AG20443 (cell line): ENCODE measurements at regions not wholly inside any gene's neighbourhood (a gene's known extent, or its start where the extent isn't known, plus 50 kb on each side); places are given as distances from the start of the nearest gene placed in this dataset.

Experiments
- DNase-seq: peaks from one replicate; pipeline ENCODE4 v3.0.0; 2012; ENCODE audit warnings: low spot score, mixed read lengths

GRCh38 chr17:71976011-71976649 is 144.7 kb upstream of the SOX9 start:
- peak; percentile 96 for DNase-seq

- DNase-seq, result no peak
Observed at GRCh38 chr17:71978435-71978834, 142.4 kb upstream of the SOX9 start.

GRCh38 chr17:71980171-71980570 is 140.6 kb upstream of the SOX9 start:
- no peak for DNase-seq

GRCh38 chr17:71983828-71984227 is 137.0 kb upstream of the SOX9 start:
- no peak for DNase-seq

GRCh38 chr17:71985111-71986039 is 135.4 kb upstream of the SOX9 start:
- DNase-seq, result no peak

- no peak for DNase-seq
Observed at GRCh38 chr17:71986886-71987285, 133.9 kb upstream of the SOX9 start.

GRCh38 chr17:71987634-71988033 is 133.2 kb upstream of the SOX9 start:
- peak; percentile 41 for DNase-seq

- no peak for DNase-seq
Observed at GRCh38 chr17:71989117-71989516, 131.7 kb upstream of the SOX9 start.

GRCh38 chr17:71993363-71993762 is 127.5 kb upstream of the SOX9 start:
- no peak for DNase-seq

GRCh38 chr17:71995590-71995989 is 125.2 kb upstream of the SOX9 start:
- no peak for DNase-seq

GRCh38 chr17:72004011-72004427 is 116.8 kb upstream of the SOX9 start:
- DNase-seq, result peak; percentile 19

GRCh38 chr17:72004611-72005331 is 116.0 kb upstream of the SOX9 start:
- peak; percentile 27 for DNase-seq

GRCh38 chr17:72005332-72006163 is 115.3 kb upstream of the SOX9 start:
- no peak for DNase-seq

GRCh38 chr17:72008236-72008876 is 112.5 kb upstream of the SOX9 start:
- DNase-seq, result no peak

- peak; percentile 17 for DNase-seq
Observed at GRCh38 chr17:72011561-72011960, 109.3 kb upstream of the SOX9 start.

GRCh38 chr17:72021417-72022041 is 99.3 kb upstream of the SOX9 start:
- no peak for DNase-seq

GRCh38 chr17:72022328-72023275 is 98.2 kb upstream of the SOX9 start:
- no peak for DNase-seq

- no peak for DNase-seq
Observed at GRCh38 chr17:72024457-72024856, 96.4 kb upstream of the SOX9 start.

GRCh38 chr17:72025113-72025512 is 95.7 kb upstream of the SOX9 start:
- no peak for DNase-seq
